Prostate gland (tissue), 2 donors: ENCODE measurements at regions not wholly inside any gene's neighbourhood (a gene's known extent, or its start where the extent isn't known, plus 50 kb on each side); places are given as distances from the start of the nearest gene placed in this dataset.

ENCODE experiments used
- DNase-seq: peaks from one replicate; pipeline ENCODE4 v3.0.0-alpha.2; 2019; ENCODE audit warnings: low spot score
- H3K27ac ChIP-seq, 2 donors: fragments of 200-600 bp; sonication (generic); 2 replicates each; pipeline ENCODE4 v1.5.1; 2017 to 2019
- H3K27me3 ChIP-seq: fragments of 200-600 bp; sonication (generic); replicated peaks from 2 replicates; pipeline ENCODE4 v1.5.1; 2019; ENCODE audit not compliant: insufficient read depth
- H3K36me3 ChIP-seq, 2 donors: fragments of 200-600 bp; sonication (generic); 1 replicate in 1 of 2; 2 replicates in 1 of 2; pipeline versions ENCODE4 v1.5.1 to v1.8.1; 2017 to 2019
- H3K4me1 ChIP-seq: fragments of 200-600 bp; sonication (generic); replicated peaks from 2 replicates; pipeline ENCODE4 v1.5.1; 2019
- H3K4me3 ChIP-seq, 2 donors: fragments of 200-600 bp; sonication (generic); 2 replicates each; pipeline ENCODE4 v1.5.1; 2017 to 2019
- H3K9me3 ChIP-seq: fragments of 200-600 bp; sonication (generic); 2 replicates; pipeline ENCODE4 v1.5.1; 2017
- POLR2A ChIP-seq: fragments of 450-650 bp; IDR thresholded peaks from one replicate; pipeline ENCODE4 v1.6.1; 2016; ENCODE audit warnings: antibody characterized with exemption, mild to moderate bottlenecking
- POLR2AphosphoS5 ChIP-seq: sonication (generic); formaldehyde crosslinking; IDR thresholded peaks from one replicate; pipeline ENCODE4 v1.6.1; 2017; ENCODE audit warnings: antibody characterized with exemption
- WGBS: methylation state at CpG from one replicate; pipeline ENCODE4 v1.1.5; 2018; 5-methylcytosine and 5-hydroxymethylcytosine counted together
- intact Hi-C: fragments of 100-400 bp; cut with DNase I; formaldehyde crosslinking; loops from one replicate; pipeline ENCODE4 v1.14.2; 2022
- TF ChIP-seq, protein P1 (sequence below), 4 experiments: fragments of 200-600 bp in 2 of 4; fragments of 450-650 bp in 2 of 4; sonication (generic) in 2 of 4; IDR thresholded peaks; 1 replicate in 3 of 4; 2 replicates in 1 of 4; pipeline ENCODE4 v1.5.1; 2016 to 2019; ENCODE audit warnings: antibody characterized with exemption in 4 of 4, mild to moderate bottlenecking in 2 of 4, moderate library complexity in 2 of 4

DNA sequence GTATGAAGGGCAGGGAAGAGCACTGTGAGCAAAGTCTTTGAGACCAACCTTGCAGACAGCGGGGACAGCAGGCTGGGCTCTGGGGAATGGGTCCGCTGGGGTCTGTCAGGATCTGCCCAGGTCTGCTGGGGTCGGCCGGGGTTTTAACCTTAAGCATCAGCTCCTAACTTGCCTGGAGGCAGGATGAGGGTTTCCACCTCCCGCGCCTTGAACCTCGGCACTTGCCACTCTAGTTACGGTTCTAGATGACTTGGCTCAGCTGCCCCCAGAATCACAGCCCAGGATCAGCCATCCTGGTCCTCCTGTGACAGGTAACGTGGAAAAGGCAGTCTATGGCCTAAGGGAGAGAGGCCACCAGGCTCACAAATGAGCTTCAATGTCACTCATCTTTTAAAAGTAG lies 50.4 kb upstream of the CACUL1 start:
- DNase-seq: no peak
- 89% methylated on average over 9 of the region's 9 CpGs for WGBS
- Histone ChIP-seq H3K4me3 (no peak overlapping the region), H3K27me3 (no peaks in the 10 kb centered on the region), H3K4me1 (no peaks in the 10 kb centered on the region), H3K9me3 (no peaks in the 10 kb centered on the region), H3K36me3 (no peaks in the 10 kb centered on the region), H3K27ac (no peak overlapping the region)
- intact Hi-C loops: loop anchor here (10.0 kb wide), 1 partner anchor 80 kb away; no protein-coding TSS in a partner anchor
- no peak for TF ChIP-seq POLR2A
- TF ChIP-seq POLR2AphosphoS5: no peak
- TF ChIP-seq, protein P1, sequence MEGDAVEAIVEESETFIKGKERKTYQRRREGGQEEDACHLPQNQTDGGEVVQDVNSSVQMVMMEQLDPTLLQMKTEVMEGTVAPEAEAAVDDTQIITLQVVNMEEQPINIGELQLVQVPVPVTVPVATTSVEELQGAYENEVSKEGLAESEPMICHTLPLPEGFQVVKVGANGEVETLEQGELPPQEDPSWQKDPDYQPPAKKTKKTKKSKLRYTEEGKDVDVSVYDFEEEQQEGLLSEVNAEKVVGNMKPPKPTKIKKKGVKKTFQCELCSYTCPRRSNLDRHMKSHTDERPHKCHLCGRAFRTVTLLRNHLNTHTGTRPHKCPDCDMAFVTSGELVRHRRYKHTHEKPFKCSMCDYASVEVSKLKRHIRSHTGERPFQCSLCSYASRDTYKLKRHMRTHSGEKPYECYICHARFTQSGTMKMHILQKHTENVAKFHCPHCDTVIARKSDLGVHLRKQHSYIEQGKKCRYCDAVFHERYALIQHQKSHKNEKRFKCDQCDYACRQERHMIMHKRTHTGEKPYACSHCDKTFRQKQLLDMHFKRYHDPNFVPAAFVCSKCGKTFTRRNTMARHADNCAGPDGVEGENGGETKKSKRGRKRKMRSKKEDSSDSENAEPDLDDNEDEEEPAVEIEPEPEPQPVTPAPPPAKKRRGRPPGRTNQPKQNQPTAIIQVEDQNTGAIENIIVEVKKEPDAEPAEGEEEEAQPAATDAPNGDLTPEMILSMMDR (IDR thresholded peaks at IDR 0.05): no peak

DNA sequence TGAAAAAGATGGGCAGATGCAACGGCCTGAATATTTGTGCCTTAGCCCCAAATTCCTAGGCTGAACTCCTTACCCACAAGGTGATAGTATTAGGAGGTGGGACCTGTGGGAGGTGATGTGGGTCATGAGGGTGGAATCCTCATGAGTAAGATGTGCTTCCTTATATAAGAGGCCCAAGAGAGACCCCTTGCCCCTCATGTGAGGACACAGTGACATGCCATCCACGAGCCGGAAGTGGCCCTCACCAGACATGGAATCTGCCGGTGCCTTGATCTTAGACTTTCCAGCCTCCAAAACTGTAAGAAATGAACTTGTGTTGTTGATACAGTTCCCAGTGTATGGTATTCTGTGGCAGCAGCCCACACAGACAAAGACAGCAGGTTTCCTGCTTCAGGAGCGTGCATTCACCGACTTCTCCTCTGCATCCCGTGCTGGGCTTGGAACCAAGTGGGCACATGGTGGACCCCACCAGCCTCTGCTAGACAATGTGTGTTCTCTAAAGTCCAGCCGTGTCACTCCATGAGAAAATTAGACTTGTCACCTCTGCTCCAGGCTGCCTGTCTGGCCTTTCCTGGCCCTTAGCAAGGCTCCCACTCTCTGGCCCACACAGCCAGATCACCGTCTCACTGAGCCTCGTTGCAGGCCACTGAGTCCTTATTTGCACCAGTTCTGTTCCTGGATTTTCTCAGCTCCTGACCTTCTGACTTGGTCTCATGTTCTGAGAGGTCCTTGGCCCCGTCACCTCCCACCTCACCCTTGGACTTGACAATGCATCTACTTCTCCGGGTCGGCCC lies 52.9 kb upstream of the CACUL1 start:
- no peak overlapping the region for H3K4me3 ChIP-seq
- H3K9me3 ChIP-seq: no peaks in the 10 kb centered on the region
- H3K27ac ChIP-seq: no peak overlapping the region
- intact Hi-C loops: loop anchor here (10.0 kb wide), 1 partner anchor 83 kb away; no protein-coding TSS in a partner anchor
- TF ChIP-seq POLR2A (no peak), POLR2AphosphoS5 (no peak)
- TF ChIP-seq, protein P1 (IDR thresholded peaks at IDR 0.05): no peak
- no peaks in the 10 kb centered on the region for H3K36me3 ChIP-seq
- H3K27me3 ChIP-seq: no peaks in the 10 kb centered on the region
- no peaks in the 10 kb centered on the region for H3K4me1 ChIP-seq
- WGBS: 93% methylated on average over 13 of the region's 13 CpGs
- DNase-seq: no peak

DNA sequence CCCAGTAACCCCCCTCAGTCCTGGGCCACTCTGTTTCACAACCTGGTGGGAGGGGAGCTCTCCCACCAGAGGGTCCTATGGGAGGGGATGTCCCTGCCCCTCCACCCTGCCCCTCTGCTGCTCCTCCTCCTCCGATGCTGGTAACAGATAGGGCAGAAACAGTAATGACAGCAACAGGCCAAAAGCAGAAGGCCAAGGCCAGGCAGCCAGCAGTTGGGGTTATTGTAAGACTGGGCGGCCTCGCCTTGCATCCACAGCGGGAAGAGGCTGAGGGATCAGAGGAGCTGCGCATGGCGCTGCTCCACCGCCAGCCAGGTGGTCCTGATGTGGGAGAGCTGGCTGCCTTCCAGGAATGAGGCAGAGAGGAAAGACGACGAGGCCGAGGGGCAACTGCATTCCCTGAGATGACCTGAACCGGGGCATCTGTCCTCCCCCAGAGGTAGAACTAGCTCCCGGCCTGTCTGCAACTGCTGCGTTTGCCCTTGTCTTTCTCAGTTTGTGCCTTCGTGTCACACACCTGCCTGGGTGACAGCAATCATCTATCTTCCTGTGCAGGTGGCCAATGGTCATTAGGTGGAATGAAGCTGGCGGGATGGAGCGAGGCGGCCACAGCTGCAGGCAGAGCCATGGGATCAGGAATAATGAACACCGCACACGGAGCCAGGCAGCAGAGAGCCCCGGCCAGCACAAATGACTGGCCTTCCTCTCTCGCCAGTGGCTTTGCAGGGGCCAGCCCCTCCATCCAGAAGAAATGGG lies 54.0 kb upstream of the CACUL1 start:
- WGBS: 92% methylated on average over 21 of the region's 21 CpGs
- Histone ChIP-seq H3K9me3 (no peaks in the 10 kb centered on the region), H3K27ac (no peak overlapping the region), H3K27me3 (no peaks in the 10 kb centered on the region), H3K4me3 (no peak overlapping the region), H3K4me1 (no peaks in the 10 kb centered on the region), H3K36me3 (no peaks in the 10 kb centered on the region)
- TF ChIP-seq POLR2A (no peak), POLR2AphosphoS5 (no peak)
- TF ChIP-seq, protein P1 (IDR thresholded peaks at IDR 0.05): no peak
- no peak for DNase-seq
- intact Hi-C loops: loop anchor here (10.0 kb wide), 1 partner anchor 84 kb away; no protein-coding TSS in a partner anchor

DNA sequence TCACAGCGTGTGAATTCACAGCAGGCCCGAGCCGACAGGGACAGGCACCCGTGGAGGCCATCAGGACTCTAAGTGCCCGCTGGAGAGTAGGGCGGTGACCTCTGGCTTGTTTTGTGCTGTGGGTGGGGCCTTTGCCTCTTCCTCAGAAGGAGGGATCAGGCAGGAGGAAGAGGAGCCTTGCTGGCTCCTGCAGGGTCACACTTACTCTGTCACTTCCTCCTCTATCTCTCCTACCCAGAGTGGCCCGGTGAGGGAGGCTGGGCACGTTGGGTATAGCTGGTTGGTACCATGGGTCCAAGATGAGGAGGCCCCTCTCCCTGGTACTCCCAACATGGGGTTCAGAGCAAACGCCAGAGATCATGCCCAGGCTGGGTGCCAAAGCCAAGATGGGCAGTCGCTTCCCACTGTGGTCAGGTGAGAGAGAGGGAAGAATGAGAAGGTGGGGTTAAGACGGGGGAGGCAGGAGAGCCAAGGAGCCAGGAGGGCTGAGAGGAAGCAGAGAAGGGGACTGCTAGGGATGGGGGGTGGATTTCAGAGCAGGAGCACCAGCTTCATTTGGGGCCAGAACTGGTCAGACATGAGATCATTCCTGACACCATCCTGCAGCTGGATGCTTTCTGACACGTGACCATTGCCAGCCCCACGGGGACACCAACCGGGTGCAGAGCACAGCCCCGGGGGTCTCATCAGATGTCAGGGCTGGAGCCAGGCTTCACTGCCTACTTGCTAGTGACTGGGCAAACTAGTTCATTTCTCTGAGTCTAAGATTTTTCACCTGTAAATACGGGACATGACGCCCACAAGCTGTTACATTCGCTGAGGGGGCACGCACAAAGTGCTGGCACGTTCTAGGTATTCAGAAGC lies 54.8 kb upstream of the CACUL1 start:
- intact Hi-C loops: loop anchor here (10.0 kb wide), 1 partner anchor 85 kb away; no protein-coding TSS in a partner anchor
- Histone ChIP-seq H3K4me3 (no peak overlapping the region), H3K4me1 (no peaks in the 10 kb centered on the region), H3K36me3 (no peaks in the 10 kb centered on the region), H3K27ac (no peak overlapping the region), H3K27me3 (no peaks in the 10 kb centered on the region), H3K9me3 (no peaks in the 10 kb centered on the region)
- TF ChIP-seq, protein P1 (IDR thresholded peaks at IDR 0.05): no peak
- TF ChIP-seq POLR2AphosphoS5 (no peak), POLR2A (no peak)
- no peak for DNase-seq
- 77% methylated on average over 20 of the region's 20 CpGs for WGBS
